Muscle of back (tissue), 3 donors: ENCODE measurements at regions not wholly inside any gene's neighbourhood (a gene's known extent, or its start where the extent isn't known, plus 50 kb on each side); places are given as distances from the start of the nearest gene placed in this dataset.

ENCODE experiments used
- DNase-seq, 3 donors: peaks; one replicate each; pipeline versions ENCODE4 v3.0.0 to v3.0.0-alpha.2; 2013

DNA sequence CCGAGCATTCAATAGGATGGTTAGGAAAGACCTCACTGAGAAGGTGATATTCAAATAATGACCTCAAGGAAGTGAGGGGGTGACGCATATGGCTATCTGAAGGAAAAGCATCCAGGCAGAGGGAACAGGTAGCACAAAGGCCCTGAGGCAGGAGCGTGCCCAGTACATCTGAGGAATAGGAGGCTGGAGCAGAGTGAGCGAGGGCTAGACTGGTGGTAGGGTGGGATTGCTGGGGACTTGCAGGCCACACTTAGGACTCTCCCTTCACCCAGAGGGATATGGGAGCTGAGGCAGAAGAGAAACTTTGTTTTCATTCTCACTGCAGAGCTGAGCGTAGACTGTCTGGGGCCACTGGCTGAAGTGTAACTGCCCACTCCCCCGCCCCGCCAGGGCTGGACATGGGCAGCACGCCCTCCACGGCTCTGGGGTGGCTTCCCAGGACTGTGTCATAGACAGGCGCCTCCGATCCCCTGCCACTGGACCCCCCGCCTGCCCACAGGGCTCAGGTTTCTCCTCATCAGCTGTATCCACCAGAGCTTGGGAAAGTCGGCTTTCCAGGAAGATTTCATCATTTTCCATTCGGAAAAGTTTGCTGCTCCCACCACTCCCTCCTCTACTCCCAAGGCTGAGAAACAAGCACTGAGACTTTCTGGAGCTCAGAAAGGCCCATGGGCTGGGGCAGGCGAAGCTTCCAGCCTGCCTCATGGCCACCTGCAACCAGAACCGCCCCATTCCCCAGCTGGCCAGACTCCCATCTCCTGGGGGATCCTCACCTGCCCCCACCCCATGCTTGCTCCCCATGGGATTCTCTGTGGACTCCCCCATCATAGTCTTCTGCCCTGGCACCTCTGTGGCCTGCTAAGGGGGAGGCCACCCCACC lies 142.6 kb downstream of the MRPL14 start:
- peak; percentile 66 to 93 (median 86) for DNase-seq

DNA sequence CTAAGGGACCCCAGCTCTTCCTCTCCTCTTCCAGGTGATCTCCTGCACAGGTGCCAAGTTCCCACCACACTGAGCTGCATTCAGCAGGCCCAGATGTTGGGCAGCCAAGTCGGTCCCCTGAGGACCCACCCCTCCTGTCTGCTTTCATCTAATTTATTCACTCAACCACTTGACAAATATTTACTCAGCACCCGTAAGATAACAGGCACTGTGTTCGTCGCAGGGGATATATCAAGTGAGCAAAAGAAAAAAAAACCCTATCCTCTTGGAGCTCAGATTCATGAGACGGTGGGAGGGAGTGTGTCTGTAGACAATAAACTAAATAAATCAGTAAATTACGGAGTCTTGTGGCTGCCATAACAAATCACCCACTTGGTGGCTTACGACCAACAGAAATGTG lies 143.6 kb downstream of the MRPL14 start:
- no peak for DNase-seq

DNA sequence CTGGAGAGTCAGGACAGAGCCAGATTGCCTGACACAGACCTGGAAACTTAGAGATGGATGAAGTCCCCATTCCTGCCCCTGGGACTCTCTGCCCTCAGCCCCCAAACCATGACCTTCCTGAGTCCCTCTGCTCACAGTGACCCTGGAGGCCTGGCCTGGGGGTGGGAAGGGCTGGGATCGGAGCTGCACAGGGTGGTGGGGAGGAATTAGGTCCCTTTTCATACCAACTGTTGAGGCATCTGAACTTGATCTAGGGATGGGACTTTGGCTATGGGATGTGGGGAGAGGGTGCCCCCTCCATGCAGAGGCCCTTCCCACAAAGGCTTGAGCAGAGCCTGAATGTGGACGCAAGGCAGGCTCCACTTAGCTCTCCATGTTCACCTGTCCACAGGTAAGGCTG lies 144.1 kb downstream of the MRPL14 start:
- no peak for DNase-seq

DNA sequence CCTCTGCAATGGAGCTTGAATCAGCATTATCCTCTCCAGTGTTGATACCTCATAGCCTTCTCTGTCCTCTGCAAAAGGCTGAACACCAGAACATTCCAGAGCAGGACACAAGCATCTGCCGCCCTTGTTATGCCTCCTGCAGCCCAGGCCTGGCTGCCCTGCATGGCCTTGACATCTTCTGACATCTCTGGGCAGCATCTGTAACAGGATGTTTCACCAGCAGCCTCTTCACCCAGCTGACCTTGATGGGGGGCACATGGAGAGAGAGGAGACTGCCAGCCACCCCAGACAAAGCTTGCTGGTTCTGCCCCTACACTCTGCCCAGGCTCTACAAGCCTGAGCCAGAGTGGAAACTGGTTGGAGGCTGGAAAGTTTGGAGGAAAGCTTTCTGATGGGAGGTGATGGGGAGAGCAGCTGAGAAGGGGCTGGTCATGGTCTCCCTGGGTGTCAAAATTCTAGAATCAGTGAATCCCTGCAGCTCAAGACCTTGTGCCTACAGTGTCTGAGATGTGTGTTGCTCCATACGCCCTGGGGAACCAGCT lies 145.1 kb downstream of the MRPL14 start:
- no peak for DNase-seq

DNA sequence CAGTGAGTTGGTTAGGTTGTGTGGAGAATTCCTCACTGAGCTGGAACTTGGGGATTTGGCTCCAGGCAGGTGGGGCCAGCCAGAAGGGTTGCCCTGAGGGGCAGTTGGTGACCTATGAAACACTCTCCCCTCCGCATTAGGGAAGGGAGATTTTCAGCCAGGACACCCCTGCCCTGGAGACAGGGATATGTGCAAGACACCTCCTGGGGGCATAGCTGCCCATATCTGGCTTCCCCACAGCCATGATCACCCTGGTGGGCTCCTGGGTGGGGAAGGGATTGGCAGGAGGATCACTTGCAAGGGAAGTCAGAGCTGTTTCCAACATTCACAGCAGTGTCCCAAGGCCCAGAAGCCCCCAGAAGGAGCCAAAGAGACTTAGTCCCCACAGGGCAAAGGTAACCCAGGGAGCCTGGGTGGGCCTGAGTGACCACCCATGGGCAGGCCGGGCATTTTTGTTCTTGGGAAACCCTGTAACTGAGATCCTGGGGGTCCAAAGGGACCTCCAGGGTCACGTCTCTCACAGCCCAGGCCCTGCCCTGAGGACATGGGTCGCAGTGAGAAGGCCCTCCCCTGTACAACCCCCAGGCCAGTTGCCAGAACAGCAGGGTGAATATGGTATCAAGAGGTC lies 145.8 kb downstream of the MRPL14 start:
- DNase-seq, result no peak

DNA sequence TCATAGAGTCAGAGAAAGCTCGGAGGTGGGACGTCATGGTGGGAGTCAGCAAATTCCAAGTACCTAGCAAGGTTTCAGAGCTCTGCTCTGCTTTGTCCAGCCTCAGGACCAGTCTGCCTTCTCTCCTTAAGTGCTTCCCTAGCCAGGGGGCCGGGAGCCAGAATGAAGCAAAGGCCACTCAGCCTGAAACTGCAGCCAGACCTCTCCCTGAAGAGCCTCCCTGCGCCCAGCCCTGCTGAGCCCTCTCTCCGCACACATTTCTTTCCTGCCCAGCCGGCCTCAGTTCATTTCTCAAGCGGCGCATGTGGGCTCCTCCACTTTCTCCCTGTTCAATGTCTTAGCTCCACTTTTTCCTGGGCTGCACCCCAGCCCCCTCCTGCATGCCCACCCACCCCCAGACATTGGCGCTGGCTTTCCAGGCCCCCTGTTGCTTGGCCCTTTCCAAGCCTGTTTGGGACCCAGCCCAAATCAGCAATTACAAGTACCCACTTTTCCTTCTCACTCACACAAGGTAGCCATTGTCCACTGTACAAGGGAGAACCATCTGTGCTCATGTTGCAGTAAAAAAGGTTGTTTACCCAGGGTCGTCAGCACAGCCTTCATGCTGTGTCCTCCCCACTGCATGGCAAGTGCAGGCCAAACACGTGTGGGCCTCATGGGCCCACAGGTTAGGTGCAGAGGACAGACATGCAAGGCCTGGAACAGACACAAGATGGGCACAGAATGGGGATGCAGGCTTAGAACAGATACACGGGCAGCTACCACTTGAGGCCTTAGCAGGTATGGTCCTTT lies 147.1 kb downstream of the MRPL14 start:
- no peak for DNase-seq

DNA sequence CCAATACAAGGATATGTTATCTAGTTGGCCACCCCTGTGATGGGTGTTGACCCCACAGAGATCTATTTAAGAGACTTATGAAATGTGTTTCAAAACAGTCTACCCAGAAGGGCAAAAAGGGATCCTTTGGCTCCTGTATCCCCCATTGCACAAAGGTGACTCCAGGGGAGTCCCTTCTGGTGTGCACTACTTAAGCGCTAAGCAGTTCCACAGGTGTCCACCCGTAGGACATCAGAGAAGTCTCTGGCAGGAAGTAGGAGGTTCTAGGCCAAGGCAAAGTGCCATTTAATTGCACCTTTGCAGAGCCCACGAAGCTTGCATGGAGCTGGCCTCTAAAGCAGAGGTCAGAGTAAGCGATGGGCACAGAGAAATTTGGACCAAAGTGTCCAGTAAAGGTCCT lies 147.7 kb downstream of the MRPL14 start:
- DNase-seq, result no peak

DNA sequence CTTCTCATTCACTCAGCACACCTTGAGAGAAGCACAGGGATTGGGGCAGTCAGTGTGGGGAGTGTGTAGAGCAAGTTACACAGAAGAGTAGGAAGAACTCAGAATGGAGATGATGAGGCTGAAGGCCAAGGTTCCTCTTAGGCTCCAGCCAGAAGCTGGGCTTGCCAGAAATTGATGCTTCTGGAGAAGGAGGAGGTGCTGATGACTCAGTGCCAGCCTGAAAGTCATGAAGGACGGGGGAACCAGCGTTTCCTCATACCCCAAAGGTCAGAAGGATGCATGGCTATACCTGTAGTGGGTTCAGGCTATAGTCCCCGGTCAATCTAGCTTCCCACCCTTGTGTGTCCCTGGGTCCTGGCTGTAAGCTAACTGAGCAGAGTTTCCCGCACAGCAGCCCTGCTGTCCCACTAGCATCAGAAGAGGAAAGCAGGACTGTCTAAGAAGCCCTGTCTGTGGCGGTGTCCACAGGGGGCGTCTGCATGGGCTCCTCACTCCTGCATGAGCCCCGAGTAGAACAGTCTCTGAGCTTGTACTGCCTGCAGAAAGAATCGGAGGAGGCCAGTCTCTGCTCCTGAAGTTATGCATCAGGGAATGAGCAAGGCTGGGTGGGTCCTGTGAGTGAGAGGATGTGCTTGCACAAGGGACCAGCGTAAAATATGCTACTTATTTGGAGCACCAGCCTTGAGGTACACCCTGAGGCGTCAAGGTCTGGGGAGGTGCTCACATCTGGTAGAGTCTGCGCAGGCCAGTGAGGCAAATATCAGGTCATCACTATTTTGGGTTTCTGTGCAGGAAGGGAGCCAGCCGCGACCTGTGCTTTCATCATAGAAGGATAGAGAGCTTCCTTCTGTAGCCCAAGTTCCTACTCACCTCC lies 148.5 kb downstream of the MRPL14 start:
- DNase-seq, result no peak

DNA sequence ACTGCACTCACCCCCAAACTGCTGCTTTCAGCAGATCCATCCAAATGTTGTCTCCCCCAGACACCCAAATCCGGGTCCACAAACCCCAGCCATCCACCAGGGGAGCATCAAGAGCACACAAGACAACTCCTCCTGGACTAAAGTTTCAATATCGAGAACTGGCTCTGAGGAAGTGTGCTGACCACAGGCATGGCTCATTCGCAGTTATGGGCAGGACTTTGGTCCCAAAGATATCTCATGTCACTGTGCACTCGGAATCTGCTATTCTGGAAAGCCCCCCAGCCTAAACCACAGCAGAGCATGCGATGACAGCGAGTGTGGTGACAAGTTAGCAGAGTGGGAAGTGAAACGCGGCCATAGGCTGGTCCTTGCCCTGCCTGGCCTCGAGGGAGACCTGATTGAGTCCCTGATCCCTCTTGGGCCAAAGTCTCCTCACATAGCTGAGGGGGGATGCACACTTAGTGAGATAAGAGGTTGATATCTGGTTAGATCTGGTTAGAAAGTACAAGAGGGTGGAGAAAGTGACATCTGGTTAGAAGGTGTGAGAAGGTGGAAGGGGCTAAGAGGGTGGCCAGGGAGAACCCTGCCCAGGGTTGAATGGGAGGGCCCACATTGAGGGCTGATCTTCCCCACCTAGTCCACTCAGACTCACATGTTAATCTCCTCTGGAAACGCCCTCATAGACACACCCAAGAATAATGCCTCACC lies 149.7 kb downstream of the MRPL14 start:
- no peak for DNase-seq

DNA sequence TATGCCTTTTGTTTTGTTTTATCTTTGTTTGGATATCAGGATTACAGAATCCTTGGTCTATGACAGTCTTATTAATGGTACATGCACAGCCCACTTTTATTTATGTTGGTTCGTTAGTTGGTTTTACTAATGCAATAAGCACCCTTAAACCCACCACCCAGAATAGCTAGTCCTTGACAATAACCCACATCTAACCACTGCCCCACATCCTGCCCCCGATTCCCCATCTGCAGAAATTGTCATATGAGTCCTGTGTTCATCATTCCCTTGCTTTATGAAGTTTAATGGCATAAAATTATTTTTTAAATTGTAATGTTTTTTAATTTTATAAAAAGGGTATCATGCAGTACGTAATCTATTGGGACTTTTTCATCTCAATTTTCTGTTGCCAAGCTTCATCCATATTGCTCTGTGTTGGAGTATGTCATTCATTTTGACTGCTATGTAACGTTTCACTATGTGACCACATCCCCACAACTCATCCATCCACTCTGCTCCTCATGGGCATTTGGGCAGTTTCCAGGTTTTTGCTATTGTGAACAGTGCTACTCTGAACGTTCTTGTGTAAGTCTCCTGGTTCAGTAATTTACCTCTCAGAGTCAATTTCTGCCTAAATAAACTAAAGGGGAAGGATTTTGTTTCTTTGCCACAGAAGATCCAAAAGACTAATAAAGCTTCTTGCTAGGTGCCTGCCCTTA lies 150.4 kb downstream of the MRPL14 start:
- no peak for DNase-seq

DNA sequence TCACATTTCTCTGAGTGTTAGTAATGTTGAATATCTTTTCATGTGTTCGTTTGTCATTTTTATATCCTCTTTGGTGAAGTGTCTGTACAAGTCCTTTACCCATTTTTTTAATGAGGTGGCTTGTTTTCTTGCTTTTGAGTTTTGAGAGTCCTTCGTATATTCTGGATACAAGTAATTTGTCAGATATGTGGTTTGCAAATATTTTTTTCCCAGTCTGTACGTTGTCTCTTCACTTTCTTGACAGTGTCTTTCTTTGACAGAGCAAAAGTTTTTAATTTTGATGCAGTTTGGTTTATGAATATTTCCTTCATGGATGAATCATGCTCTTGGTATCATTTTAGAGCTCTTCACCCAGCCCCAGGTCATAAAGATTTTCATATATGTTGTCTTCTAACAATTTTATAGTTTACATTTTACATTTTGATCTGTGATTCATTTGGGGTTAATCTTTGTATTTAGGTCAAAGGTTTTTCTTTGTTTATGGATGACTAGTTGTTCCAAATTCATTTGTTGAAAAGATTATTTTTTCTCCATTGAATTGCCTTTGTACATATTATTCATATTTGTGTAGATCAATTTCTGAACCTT lies 152.5 kb downstream of the MRPL14 start:
- no peak for DNase-seq

DNA sequence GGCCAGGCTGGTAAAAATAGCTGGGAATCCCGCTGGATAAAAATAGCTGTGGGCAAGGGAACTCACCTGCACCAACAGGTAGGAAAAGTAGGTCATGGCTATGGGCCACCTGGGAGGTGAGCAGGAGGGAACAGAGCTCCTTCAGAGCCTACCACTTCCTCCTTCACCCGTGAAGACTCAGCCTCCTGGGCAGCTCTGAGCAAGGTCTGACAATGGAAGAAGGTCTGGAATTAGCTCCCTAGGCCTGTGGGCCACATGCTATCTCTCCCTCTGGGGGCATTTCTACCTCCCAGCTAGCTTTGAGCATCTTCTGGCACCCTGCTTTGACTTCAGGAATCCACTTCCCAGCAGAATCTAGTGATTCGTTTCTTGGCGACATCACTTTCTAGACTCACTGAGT lies 153.9 kb downstream of the MRPL14 start:
- no peak for DNase-seq

DNA sequence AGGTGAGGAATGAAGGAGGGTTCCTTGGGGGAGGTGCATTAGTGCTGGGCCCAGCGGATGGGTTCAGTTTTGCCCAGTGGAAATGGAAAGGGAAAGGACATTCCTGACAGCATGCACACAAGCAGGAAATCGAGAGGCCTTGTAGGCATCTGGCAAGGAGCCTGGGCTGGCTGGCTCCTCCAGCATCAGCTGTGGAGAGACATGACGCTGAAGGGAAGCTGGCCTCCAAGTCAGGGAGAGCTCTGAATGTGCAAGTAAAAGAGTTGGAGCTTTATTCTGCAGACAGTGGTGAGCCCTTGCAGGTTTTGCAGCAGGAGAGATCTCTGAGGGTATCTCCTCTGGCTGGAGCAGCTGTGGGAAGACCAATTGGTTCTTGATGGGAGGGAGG lies 154.3 kb downstream of the MRPL14 start:
- peak; percentile 88 to 94 (median 90) for DNase-seq

DNA sequence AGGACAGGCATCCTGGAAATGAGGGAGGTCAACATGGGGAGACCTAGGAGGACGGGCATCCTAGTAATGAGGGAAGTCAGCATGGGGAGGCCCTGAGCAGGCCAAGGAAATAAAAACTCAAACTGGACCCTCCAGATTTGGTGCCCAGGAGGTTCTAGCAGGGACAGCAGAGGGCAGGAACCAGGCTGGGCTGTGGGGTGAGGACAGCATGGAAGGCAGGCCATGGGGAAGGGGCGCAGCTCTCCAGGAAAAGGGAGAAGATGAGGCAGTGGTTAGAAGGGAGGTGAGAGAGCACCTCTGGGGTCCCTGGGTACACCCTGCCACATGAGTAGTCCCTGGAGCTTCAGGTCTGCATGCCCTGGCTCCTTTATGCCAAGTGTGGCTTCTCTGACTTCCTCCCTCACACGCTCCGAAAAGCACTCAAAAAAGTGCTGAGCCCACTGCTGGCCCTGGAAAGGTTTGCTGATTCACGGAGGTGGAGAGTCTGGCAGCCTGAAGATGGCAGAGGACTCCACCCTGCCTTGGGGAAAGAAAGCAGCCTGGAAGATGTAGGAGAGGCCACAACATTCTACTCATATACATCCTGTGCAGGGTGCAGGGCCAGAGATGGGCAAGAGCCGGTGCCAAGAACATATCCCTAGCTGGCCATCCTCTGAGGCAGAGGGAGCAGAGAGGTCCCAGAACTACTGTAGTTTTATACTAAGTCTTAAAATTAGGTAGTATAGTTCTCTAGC lies 154.9 kb downstream of the MRPL14 start:
- no peak for DNase-seq

DNA sequence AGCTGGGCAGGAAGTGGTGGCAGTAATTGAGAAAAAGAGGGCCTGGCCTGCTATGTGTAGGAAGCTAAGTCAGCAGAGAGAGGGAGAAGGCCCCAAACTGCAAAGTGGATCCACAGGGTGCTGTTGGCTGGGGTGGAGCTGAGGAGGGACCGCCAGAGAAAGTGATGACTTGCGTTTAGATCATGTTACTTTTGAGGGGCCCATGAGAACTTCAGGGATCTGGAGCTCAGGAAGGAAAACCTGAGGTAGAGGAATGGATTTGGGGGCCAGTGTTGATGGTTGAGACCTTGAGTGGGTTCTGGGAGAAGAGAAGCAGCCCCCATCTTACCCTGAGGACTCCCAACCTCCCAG lies 155.5 kb downstream of the MRPL14 start:
- no peak for DNase-seq

DNA sequence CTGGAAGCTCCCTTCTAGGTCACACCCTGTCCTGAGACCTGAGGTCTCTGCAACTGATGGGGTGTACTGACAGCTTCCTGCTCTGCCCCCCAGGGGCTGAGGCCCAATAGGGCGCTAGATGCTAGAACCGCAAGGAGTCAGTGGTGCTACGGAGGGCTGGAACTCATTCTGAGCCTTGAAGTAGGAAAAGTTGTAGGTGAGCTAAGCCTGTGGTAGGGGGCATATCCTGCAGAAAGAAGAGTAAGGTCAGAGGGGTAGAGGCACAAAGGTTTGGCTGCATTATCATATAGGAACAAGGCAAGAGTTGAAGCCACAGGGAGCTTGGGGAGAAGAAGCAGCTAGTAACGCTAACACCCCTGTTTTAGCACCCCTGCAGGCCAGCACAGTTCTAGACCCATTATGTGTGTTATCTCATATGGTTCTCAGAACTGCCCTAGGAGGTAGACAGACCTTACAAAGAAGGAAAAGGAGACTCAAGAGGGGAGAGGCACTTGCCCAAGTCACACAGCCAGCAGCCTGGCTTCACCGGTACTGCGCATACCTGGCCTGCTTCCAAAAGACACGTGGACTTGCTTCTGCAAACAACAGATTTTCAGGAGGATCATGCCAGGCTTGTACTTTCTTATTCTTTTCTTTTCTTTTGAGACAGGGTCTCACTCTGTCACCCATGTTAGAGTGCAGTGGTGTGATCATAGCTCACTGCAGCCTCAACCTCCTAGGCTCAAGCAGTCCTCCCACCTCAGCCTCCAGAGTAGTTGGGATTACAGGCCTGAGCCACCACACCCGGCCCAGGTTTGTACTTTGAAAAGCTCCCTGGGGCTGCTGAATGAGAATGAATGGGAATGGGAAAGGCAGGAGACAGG lies 156.1 kb downstream of the MRPL14 start:
- no peak for DNase-seq

DNA sequence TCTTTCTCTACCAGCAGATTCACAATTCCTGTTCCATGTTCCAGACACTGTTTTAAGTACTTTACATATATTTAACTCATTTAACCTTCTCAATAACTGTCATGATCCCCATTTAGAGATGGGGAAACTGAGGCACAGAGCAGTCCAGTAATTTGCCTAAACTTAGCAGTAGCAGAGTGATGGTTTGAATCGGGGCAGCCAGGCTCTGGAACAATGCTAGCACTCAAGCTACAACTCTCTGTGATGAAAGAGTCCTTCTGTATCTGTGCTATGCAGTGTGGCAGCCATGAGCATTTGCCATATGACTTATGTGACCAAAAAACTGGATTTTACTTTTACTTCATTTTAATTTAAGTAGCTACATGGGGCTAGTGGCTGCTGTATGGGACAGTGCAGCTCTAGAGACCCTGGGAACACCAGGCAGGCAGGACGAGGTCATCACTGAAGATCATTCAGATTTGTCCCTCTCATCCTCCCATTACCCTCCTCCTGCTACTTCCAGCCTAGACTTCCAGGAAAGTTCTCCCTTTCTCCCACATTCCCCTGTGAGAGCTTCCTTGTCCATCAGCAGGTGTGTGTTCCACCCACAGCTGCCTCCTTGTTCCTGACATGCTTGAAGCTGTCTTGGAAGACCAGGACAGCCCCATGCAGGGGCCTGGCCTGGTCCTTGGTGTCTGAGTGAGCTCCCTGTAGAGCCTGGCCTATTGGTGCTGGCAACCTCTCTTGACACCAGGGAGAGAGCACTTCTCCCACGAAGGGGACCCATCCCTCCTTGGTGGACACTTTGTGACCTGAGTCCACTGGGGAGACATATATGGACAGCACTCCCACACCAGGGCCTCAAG lies 157.0 kb downstream of the MRPL14 start:
- DNase-seq, result no peak
